ENCODE measurements at regions not wholly inside any gene's neighbourhood (a gene's known extent, or its start where the extent isn't known, plus 50 kb on each side); places are given as distances from the start of the nearest gene placed in this dataset.

DNA sequence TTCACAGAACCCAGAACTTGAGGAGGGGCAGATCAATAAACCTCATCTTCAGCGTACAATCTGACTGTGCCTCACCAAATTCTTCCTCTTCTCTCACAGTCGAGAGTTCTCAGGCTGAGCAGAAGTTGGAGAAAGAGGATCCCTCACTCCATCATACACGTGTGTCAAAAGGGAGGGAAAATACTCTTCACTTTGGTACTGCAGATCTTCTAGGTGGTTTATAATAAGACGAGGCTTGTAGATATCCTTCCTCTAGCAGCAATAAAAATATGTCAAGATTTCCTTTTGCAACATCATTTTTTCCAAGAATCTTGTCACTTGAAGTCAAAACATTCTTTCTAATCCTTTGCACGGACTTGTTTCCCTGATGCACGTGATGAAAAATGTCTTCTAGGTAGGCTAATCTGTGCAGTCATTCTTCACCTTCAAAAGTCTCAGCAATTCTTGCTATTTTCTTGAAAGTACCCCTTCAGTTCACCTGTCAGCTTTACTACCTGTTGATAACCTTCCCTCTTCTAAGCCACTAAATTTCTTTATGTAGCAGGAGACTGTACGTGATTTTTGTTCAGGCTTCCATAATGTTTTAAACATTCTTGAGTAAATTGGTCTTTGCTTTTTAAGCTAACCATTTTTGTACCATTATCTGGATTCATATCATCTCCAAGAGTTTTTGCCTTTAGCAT is 214.1 kb downstream of the NUAK1 start:
- no peaks in the 10 kb centered on the region for H3K4me1 Mint-ChIP-seq (ENCODE audit: low read depth in 2 of 2)
- H3K27ac Mint-ChIP-seq, result no peak overlapping the region
- H3K9me3 Mint-ChIP-seq, result peaks cover 5% of the 10 kb centered on the region
- ATAC-seq (no peak), DNase-seq (ENCODE audit: low spot score) (no peak)
- no peak overlapping the region for H3K4me3 Mint-ChIP-seq
- H3K27me3 Mint-ChIP-seq, result peaks cover 21 to 34% of the 10 kb centered on the region in 2 donors
- no peaks in the 10 kb centered on the region for H3K36me3 Mint-ChIP-seq

DNA sequence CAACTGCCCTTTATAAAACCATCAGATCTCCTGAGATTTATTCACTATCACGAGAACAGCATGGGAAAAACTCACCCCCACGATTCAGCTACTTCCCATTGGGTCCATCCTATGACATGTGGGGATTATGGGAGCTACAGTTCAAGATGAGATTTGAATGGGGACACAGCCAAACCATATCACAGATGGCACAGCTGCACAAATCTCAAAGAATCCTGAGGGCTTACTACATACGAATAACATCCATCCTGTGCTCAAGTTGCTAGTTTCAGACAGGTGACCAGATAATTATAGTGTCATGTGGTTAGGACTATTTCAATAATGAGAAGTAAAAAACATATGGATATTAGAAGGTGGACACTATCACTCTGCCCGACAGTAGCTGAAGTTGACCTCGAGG is 211.2 kb downstream of the NUAK1 start:
- H3K27ac Mint-ChIP-seq, result no peak overlapping the region
- no peak overlapping the region for H3K4me3 Mint-ChIP-seq
- no peaks in the 10 kb centered on the region for H3K4me1 Mint-ChIP-seq (ENCODE audit: low read depth in 2 of 2)
- peaks cover 18 to 28% of the 10 kb centered on the region in 2 donors for H3K27me3 Mint-ChIP-seq
- DNase-seq (ENCODE audit: low spot score), result no peak
- no peak for ATAC-seq
- peaks cover 5% of the 10 kb centered on the region for H3K9me3 Mint-ChIP-seq
- H3K36me3 Mint-ChIP-seq, result no peaks in the 10 kb centered on the region

DNA sequence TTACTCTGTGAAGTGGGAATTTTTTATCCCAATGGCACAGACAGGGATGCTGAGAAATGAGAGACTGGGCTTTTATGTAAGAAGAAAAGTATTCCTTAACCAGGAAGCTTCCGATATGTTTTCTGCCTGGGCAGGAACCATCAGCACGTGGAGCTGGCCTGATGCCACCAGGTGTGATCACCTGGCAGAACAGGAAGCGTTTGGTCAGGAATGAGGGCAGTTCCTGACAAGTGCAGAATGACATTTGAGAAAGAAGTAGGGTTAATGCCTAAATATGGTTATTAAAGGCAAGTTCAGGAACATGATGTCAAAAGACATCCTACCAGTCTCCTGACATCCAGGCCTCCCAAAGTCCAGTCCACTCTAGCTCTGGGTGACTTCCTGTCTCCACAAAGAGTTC is 210.3 kb downstream of the NUAK1 start:
- no peak for ATAC-seq
- H3K27ac Mint-ChIP-seq, result no peak overlapping the region

DNA sequence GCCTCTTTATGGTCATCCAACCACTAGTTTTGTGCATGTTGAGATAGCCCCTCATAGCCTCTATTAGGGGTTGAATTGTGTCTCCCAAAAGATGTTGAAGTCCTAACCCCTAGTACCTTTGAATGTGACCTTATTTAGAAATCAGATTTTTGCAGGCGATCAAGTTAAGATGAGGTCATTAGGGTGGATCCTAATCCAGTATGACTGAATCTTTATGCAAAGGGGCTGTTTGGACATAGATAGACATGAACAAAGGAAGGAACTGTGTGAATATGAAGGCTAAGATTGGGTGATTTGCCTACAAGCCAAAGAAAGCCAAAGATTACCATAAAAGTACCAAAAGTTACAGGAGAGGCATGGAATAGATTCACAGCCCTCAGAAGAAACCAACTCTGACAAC is 209.6 kb downstream of the NUAK1 start:
- H3K4me1 Mint-ChIP-seq (ENCODE audit: low read depth in 2 of 2), result no peaks in the 10 kb centered on the region
- H3K4me3 Mint-ChIP-seq, result no peak overlapping the region
- H3K27ac Mint-ChIP-seq, result no peak overlapping the region
- H3K9me3 Mint-ChIP-seq, result peaks cover 5% of the 10 kb centered on the region
- H3K36me3 Mint-ChIP-seq, result no peaks in the 10 kb centered on the region
- ATAC-seq, result no peak
- H3K27me3 Mint-ChIP-seq, result peaks cover 15 to 28% of the 10 kb centered on the region in 2 donors
- DNase-seq (ENCODE audit: low spot score), result no peak

More for the DNA sequence above, 210.3 kb downstream of the NUAK1 start:
- Mint-ChIP-seq H3K9me3 (peaks cover 5% of the 10 kb centered on the region), H3K4me3 (no peak overlapping the region), H3K36me3 (no peaks in the 10 kb centered on the region), H3K27me3 (peaks cover 15 to 28% of the 10 kb centered on the region in 2 donors), H3K4me1 (ENCODE audit: low read depth in 2 of 2) (no peaks in the 10 kb centered on the region)
- no peak for DNase-seq (ENCODE audit: low spot score)

DNA sequence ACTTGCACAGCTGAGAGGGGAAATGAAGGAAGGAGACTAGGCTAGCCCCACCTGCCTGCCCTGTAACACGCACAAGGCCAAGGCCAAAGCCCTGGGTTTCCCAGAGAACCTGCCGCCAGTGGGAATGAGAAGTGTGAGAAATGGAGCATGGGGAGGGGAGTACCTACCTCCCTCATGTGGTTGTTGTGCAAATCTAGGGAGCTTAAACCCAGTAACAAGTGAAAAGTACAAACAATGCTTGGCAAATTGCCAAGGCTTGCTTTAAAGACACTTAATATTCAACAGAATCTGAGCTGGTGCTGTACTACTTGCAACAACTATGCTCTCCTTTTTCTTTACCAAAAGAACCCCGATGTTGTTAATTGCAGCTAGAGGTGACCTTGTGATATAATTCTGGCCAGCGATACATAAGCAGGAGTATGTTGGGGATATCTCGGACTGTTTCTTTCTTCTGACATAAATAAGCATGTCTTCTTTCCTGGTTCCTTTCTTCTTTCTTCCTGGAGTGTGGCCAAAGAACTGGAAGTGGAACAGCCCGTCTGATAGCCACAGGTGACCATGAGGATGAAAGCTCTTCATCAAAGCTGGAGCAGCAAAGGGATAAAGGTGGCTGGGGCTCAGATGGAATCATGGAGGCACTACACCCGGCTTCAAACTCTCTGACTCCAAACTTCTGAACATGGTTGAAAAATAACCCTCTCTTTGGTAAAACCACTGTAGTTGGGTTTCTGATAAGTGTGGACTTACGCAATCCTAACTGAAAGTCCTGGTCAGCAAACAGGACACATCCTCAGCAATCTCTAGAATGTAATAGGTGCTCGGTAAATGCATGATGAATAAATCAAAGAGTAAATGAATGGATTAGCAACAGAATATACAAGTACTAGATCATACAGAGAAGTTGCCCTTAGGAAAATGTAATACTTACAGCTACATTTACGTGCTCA is 207.9 kb downstream of the NUAK1 start:
- no peak for DNase-seq (ENCODE audit: low spot score)
- peaks cover 17 to 20% of the 10 kb centered on the region in 2 donors for H3K27me3 Mint-ChIP-seq
- no peak overlapping the region for H3K4me3 Mint-ChIP-seq
- peaks cover 0 to 5% of the 10 kb centered on the region in 2 donors for H3K4me1 Mint-ChIP-seq (ENCODE audit: low read depth in 2 of 2)
- H3K36me3 Mint-ChIP-seq, result no peaks in the 10 kb centered on the region
- ATAC-seq, result no peak
- H3K27ac Mint-ChIP-seq, result no peak overlapping the region
- H3K9me3 Mint-ChIP-seq, result peaks cover 5% of the 10 kb centered on the region

DNA sequence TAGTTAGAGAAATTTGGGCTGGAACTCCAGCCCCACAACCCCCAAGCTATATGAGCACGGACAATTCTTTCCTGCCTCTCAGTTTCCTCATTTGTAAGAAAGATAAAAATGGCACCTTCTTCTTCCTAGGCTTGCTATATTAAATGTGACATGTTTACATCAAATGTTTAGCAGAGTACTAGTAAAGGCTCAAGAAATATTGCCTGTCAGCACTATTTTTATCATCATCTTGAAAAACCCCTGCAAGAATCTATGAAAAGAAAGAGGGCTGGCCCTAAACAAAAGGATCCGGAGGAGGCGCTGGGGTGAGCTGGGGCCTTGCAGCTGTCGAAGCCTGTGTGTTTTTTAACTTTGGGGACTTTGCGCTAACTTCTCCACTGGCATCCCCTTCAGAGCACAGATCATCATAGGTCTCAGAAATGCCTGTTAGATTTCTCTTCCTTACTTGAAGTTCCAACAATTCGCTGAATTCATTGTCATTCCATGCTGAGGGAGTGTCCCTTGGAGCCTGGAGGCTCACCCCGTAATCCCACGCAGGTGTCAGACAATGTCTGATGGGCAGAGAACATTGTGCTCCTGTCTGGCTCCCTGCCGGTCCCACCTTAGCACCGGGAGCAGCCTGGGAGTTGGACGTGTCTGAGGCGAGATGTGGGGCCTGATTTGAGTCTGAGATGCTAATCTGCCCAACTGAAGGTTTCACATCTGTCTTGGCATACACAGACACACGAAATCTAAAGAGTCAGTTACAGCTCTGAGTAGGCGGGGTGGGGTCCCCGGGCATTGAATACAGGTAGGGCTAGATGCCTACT is 206.8 kb downstream of the NUAK1 start:
- Mint-ChIP-seq H3K27me3 (peaks cover 12 to 13% of the 10 kb centered on the region in 2 donors), H3K9me3 (peaks cover 5% of the 10 kb centered on the region), H3K4me1 (ENCODE audit: low read depth in 2 of 2) (peaks cover 0 to 6% of the 10 kb centered on the region in 2 donors), H3K36me3 (no peaks in the 10 kb centered on the region), H3K27ac (no peak overlapping the region), H3K4me3 (no peak overlapping the region)
- DNase-seq (ENCODE audit: low spot score) (no peak), ATAC-seq (no peak)

DNA sequence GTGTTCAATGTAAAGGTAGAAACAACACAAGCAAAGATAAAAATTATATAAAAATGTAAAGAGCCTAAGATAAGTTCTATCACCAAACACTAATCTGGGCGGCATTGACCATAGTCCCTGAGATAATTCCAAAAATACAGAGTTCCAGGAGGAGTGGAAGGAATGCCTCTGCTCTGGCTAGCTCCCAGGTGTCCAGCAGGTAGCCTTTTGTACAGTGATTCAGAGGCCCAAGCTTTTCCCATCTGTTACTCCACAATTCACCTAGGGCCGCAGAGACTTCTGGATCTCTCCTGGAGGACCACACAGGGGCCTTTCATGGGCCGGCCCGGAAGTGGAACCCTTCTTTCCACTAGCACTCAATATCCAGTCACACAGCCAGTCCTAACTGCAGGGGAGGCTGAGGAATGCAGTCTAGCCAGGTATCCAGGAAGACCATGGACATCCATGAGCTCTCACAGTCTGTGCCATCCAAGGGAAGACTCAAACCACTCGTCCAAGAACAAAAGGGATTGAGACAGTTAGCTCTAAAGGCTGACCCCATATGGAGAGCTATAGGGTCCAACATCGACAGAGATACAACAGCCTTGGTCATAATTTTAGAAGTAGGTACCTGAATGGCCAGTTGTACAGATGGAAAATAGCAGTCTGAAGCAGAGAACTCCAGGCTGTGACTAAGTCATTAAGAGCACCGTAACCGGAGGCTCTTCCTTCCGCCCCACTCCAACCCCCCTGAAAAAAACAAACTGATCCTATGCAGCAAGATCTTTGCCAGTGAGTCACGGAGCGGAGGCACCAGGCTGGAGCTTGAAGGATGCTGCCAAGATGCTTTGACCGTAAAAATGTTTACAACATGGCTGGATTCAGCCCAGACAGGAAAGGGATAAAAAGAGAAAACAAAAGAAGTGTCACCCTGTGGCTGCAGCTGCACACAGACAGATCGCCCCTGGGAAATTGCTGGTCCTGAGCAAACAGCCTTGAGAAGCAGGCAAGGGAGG is 204.8 kb downstream of the NUAK1 start:
- DNase-seq (ENCODE audit: low spot score) (no peak), ATAC-seq (peak in 1 of 2 donors; percentile 28)
- Mint-ChIP-seq H3K27me3 (peaks cover 0 to 7% of the 10 kb centered on the region in 2 donors), H3K4me3 (no peak overlapping the region), H3K4me1 (ENCODE audit: low read depth in 2 of 2) (peaks cover 0 to 6% of the 10 kb centered on the region in 2 donors), H3K9me3 (no peaks in the 10 kb centered on the region), H3K36me3 (no peaks in the 10 kb centered on the region), H3K27ac (no peak overlapping the region)

DNA sequence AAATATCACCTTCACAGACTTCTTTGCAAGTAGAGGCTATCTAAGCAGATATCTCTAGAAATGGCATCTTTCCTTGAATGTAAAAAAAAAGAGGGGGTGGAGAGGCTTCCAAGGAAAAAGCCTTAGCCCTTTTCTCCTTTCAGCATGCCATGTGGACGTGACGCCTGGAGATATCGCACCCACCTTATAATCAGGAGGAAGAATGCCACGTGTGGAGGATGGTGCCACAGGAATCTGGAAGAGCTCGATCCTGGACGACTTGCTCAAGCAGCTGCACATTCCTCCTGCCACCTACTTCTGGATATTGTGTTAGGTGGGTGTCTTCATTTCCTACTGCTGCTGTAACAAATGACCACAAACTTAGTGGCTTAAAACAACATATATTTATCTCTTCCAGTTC is 203.6 kb downstream of the NUAK1 start:
- DNase-seq (ENCODE audit: low spot score) (no peak), ATAC-seq (no peak)
- Mint-ChIP-seq H3K27ac (no peak overlapping the region), H3K36me3 (no peaks in the 10 kb centered on the region), H3K27me3 (peaks cover 3 to 10% of the 10 kb centered on the region in 2 donors), H3K4me3 (peak overlapping the region; percentile 45), H3K9me3 (peaks cover 2% of the 10 kb centered on the region), H3K4me1 (ENCODE audit: low read depth in 2 of 2) (peaks cover 0 to 6% of the 10 kb centered on the region in 2 donors)

DNA sequence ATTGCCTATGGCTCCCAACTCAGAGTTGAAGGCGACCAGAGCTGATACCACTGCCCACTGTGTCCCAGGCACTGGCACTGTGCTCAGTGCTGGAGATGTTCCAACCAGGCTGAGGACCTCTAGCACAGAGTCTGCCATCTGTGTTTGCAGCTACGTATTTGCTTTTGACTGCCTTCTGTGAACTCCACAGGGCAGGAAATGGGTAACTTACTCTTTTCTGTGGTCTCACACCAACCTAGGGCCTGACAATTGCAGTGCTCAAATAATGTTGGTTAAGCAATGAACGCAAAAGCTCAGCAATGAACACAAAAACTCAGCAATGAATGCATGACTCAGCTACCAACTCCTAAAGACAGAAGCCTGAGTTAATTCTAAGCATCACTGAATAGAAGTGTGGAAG is 202.8 kb downstream of the NUAK1 start:
- H3K27ac Mint-ChIP-seq, result peak overlapping the region in 1 of 2 donors; percentile 33
- peaks cover 8 to 12% of the 10 kb centered on the region in 2 donors for H3K27me3 Mint-ChIP-seq
- peaks cover 3% of the 10 kb centered on the region for H3K9me3 Mint-ChIP-seq
- H3K4me3 Mint-ChIP-seq, result peak overlapping the region; percentile 45
- peak in 1 of 2 donors; percentile 73 for ATAC-seq
- H3K36me3 Mint-ChIP-seq, result no peaks in the 10 kb centered on the region
- DNase-seq (ENCODE audit: low spot score), result no peak
- peaks cover 0 to 6% of the 10 kb centered on the region in 2 donors for H3K4me1 Mint-ChIP-seq (ENCODE audit: low read depth in 2 of 2)

DNA sequence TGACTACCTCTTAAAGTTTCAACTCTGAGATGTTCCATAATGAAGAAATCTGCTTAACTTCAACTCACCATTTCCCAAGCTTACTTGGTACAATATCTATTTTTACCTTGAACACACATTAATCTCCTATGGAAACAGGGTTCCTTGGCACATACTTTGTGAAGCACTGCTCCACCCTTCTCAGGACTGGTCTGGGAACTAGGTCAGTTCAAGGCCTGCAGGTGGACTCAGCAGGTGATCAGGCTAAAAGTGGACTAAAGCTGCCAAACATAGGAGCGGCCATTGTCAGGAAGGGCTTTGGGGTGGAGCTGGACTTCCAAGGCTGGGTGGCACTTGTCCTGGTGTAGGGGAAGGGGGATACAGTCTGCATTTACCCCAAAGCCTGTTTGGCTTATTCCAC is 202.3 kb downstream of the NUAK1 start:
- Mint-ChIP-seq H3K4me1 (ENCODE audit: low read depth in 2 of 2) (peaks cover 0 to 6% of the 10 kb centered on the region in 2 donors), H3K9me3 (peaks cover 3% of the 10 kb centered on the region), H3K27ac (peak overlapping the region in 1 of 2 donors; percentile 33), H3K36me3 (no peaks in the 10 kb centered on the region), H3K27me3 (peaks cover 8 to 9% of the 10 kb centered on the region in 2 donors), H3K4me3 (no peak overlapping the region)
- ATAC-seq (no peak), DNase-seq (ENCODE audit: low spot score) (no peak)

DNA sequence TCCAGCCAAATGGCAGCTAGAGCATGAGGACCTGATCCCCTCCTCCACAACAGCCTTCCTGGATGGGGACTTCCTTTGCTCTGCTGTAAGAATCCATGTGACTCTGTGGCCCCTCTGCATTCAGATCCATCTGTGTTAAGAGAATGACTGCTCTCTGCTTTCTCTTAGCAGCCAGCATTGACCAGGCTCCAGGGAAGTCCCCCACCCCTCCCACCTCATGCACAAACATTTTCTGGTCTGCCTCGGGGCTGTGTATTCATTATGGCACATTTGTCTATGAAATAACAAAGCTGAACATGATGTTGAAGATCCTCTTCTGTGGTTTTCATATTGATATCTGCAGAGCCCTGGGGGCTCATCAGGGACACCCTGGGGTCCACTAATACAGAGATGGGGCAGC is 201.7 kb downstream of the NUAK1 start:
- Mint-ChIP-seq H3K27me3 (peaks cover 9 to 11% of the 10 kb centered on the region in 2 donors), H3K27ac (peak overlapping the region in 1 of 2 donors; percentile 39), H3K4me1 (ENCODE audit: low read depth in 2 of 2) (peaks cover 0 to 6% of the 10 kb centered on the region in 2 donors), H3K9me3 (peaks cover 3% of the 10 kb centered on the region), H3K36me3 (no peaks in the 10 kb centered on the region), H3K4me3 (no peak overlapping the region)
- peak in 1 of 2 donors; percentile 15 for ATAC-seq
- DNase-seq (ENCODE audit: low spot score), result no peak

DNA sequence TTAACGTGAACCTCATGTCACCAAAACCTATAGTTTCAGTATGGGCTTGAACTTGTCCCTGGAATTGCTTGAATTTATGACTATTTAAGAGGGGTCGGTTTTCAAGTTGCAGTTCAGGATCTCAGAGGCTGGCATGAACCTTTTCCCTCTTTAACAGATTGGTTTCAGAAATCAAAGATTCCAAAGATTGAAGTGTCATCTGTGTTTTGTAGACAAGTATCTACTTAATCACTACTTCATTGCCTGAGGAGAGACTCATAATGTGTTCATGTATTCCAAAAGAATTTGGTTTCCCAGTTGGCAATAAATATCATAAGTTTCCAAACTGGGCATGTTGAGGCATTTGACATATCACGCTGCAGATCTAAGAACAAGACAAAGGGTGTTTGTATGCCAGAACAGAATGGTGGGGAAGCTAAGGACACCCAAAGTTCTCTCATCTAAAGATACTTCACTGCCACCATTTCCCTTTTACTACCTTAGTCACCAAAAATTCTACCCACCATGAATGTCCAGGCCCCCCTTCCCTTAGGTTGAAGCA is 199.5 kb downstream of the NUAK1 start:
- ATAC-seq (no peak), DNase-seq (ENCODE audit: low spot score) (no peak)
- Mint-ChIP-seq H3K9me3 (peaks cover 11% of the 10 kb centered on the region), H3K36me3 (no peaks in the 10 kb centered on the region), H3K27me3 (peaks cover 9 to 23% of the 10 kb centered on the region in 2 donors), H3K4me1 (ENCODE audit: low read depth in 2 of 2) (peaks cover 0 to 6% of the 10 kb centered on the region in 2 donors), H3K27ac (no peak overlapping the region), H3K4me3 (no peak overlapping the region)
